ENCODE measurements at regions not wholly inside any gene's neighbourhood (a gene's known extent, or its start where the extent isn't known, plus 50 kb on each side); places are given as distances from the start of the nearest gene placed in this dataset.
A peak's percentile ranks its signal among the peaks of the same experiment; 100 is the strongest.
"Not testable (repeated sequence)": the region's sequence is repeated elsewhere in the genome, so short reads cannot be mapped to it uniquely, and the experiment has no call there.

GRCh38 chr6:85356743-85357142 lies 93.1 kb upstream of the NT5E start:
- DNase-seq: not testable (repeated sequence)

- no peak for DNase-seq
Measured at GRCh38 chr6:85355816-85356215, 94.1 kb upstream of the NT5E start.

- DNase-seq: peak; percentile 8 to 76 (median 41)
Measured at GRCh38 chr6:85354761-85355618, 94.9 kb upstream of the NT5E start.

- no peak for DNase-seq
Measured at GRCh38 chr6:85353012-85353411, 96.9 kb upstream of the NT5E start.

GRCh38 chr6:85348643-85349042 lies 101.2 kb upstream of the NT5E start:
- no peak for DNase-seq

GRCh38 chr6:85347812-85348211 lies 102.1 kb upstream of the NT5E start:
- DNase-seq: no peak

GRCh38 chr6:85346196-85346595 lies 103.7 kb upstream of the NT5E start:
- DNase-seq: no peak

- DNase-seq: no peak
Measured at GRCh38 chr6:85344996-85345395, 104.9 kb upstream of the NT5E start.

GRCh38 chr6:85343428-85343827 lies 106.5 kb upstream of the NT5E start:
- no peak for DNase-seq

- DNase-seq: no peak
Measured at GRCh38 chr6:85329196-85329595, 120.7 kb upstream of the NT5E start.

- not testable (repeated sequence) for DNase-seq
Measured at GRCh38 chr6:85325811-85326210, 124.1 kb upstream of the NT5E start.

- peak; percentile 56 to 94 (median 80) for DNase-seq
Measured at GRCh38 chr6:85323435-85324040, 126.3 kb upstream of the NT5E start.

- DNase-seq: no peak
Measured at GRCh38 chr6:85322446-85323105, 127.3 kb upstream of the NT5E start.

GRCh38 chr6:85321906-85322305 lies 128.0 kb upstream of the NT5E start:
- DNase-seq: no peak

GRCh38 chr6:85314586-85314985 lies 135.3 kb upstream of the NT5E start:
- DNase-seq: no peak

- DNase-seq: no peak
Measured at GRCh38 chr6:85300581-85300980, 149.3 kb upstream of the NT5E start.

GRCh38 chr6:85298553-85298952 lies 151.3 kb upstream of the NT5E start:
- DNase-seq: no peak

- no peak for DNase-seq
Measured at GRCh38 chr6:85291326-85291725, 158.6 kb upstream of the NT5E start.

GRCh38 chr6:85287654-85288053 lies 162.2 kb upstream of the NT5E start:
- DNase-seq: no peak

GRCh38 chr6:85287158-85287557 lies 162.7 kb upstream of the NT5E start:
- no peak for DNase-seq

GRCh38 chr6:85286507-85286906 lies 163.4 kb upstream of the NT5E start:
- not testable (repeated sequence) for DNase-seq

GRCh38 chr6:85285934-85286333 lies 163.9 kb upstream of the NT5E start:
- no peak for DNase-seq

GRCh38 chr6:85285114-85285513 lies 164.8 kb upstream of the NT5E start:
- no peak for DNase-seq

- DNase-seq: no peak
Measured at GRCh38 chr6:85283436-85283835, 166.4 kb upstream of the NT5E start.
